NCI-H748 (cell line): ENCODE measurements at regions not wholly inside any gene's neighbourhood (a gene's known extent, or its start where the extent isn't known, plus 50 kb on each side); places are given as distances from the start of the nearest gene placed in this dataset.
"Not testable (repeated sequence)": the region's sequence is repeated elsewhere in the genome, so short reads cannot be mapped to it uniquely, and the experiment has no call there.

Source experiments
- DNase-seq: peaks from one replicate; lab custom pipeline; 2025; ENCODE audit not compliant: unreplicated experiment; lab: John Stamatoyannopoulos, UW

DNA sequence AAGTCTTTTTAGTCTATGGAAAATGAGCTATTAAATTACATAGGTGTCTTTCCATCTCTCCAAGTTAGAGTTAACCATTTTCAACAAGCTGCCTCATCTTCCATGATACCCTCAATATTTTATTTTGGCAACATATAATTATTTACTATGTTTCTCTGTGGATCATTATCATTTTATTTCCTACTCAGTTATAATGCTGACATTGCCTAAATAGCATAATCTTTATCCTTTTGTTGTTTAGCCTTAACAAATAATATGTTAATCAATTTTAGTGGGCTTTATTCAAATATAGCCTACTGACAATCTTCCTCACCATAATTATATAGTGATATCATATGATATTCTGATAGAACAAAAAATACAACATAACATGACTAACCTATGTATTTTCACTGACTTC lies 1044.8 kb upstream of the FOXG1 start:
- DNase-seq = no peak

DNA sequence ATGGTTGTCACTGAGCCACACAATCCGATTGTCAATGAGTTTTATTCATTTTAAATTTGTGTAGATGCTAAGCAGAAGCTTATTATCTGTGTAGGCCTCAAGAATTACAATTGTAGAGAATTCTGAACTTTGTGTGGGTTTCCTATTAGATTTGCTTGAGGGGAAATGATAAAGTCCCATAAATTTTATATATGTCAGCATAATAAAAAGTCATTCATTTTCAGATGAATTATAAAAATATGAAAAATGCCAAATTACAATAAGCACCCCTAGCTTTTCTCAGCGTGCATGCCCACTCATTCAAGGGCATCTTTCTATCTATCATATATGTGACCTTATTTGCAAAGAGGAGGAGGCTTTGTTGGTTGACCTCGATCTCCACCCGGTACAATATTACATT lies 1041.1 kb upstream of the FOXG1 start:
- DNase-seq = no peak

DNA sequence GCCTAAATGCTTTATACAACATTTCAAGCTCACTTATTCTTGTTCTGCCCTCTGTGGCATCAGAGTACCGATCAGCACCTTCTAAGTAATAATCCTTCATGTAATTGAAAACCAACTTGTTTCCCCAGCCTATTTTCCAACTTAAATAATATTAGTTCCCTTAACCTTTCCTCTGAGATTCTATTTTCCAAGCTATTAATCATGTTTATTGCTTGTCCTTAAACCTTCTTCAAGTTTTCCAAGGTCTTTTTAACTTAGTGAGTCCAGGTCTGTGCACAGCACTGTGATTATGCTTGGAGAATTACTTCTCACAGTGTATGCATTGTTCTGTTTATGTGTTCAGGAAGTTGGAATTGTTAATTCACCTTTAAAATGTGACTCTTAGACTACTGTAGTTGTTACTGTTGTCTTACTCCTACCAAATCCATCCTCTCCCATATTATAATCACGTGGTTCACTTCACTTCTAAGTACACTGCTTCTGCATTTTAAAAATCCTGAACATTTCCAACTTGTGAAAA lies 1039.3 kb upstream of the FOXG1 start:
- peak; percentile 44 for DNase-seq

DNA sequence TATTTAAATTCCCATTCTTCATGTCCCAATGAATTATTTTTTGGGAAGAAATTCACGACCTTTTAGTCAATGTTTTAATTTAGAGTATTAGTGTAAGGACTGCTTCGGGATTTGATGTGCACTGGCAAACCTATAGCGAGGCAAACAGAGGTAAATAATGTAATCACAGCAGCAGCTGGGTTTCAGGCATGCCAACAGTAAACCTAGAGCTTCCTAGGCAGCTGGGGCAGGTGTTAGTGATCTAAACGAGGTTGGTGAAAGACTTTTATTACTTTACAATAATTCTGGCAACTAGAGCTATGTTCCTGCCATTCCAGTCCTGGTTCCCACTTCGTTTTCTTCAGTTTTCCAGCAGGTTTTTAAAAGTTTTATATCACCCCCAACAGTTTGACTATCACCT lies 1036.4 kb upstream of the FOXG1 start:
- DNase-seq = peak; percentile 48

DNA sequence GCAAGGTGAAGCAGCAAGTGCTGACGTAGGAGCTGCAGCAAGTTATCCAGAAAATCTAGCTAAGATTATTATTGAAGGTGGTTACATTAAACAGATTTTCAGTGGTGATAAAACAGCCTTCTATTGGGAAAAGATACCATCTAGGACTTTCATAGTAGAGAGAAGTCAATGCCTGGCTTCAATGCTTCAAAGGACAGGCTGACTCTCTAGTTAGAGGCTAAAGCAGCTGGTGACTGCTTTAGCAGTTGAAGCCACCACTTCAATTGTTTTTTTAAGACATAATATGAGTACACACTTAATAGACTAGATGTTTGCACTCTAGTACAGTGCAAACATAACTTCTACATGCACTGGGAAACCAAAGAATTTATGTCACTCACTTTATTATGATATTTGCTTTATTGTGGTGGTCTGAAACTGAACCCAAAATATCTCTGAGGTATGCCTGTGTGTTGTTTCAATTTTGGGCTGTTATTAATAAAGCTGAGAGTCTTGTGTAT lies 1026.9 kb upstream of the FOXG1 start:
- no peak for DNase-seq

DNA sequence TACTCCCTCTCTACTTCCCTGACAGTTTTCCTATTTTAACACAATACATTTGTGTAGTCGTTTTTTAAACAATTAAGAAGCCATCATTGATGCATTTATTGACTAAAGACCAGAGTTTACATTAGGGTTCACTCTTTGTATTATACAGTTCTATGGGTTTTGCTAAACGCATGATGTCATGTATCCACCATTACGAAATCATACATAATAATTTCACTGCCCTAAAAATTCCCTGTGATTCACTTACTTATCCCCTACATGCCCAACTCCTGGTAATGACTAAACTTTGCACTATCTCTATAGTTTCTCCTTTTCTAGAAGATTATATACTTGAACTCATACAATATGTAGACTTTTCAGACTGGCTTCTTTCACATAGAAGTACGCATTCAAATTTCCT lies 1016.5 kb upstream of the FOXG1 start:
- DNase-seq = no peak

DNA sequence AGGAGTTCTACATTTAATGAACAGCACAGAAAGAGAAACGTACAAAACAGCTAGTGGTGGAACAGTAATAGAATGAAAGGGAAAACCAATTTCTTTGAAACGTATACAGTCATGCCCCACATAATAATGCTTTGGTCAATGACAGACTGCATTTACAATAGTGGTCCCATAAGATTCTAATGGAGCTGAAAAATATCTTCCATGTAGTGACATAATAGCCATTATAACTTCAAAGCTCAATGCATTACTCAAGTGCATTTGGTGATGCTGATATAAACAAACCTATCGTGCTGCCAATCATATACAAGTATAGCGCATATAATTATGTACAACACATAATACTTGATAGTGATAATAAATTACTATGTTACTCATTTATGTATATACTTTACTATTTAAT lies 1008.9 kb upstream of the FOXG1 start:
- DNase-seq = not testable (repeated sequence)

DNA sequence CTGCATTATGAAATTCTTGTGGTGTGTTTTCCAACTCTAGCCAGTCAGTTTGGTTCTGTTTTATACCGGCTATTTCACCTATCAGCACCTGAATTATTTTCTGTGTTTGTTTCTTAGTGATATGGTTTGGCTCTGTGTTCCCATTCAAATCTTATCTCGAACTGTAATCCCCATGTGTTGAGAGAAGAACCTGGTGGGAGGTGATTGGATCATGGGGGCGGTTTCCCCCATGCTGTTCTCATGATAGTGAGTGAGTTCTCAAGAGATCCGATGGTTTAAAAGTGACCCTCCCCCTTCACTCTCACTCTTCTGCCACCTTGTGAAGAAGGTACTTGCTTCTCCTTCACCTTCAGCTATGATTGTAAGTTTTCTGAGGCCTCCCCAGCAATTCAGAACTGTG lies 1006.2 kb upstream of the FOXG1 start:
- DNase-seq = not testable (repeated sequence)

DNA sequence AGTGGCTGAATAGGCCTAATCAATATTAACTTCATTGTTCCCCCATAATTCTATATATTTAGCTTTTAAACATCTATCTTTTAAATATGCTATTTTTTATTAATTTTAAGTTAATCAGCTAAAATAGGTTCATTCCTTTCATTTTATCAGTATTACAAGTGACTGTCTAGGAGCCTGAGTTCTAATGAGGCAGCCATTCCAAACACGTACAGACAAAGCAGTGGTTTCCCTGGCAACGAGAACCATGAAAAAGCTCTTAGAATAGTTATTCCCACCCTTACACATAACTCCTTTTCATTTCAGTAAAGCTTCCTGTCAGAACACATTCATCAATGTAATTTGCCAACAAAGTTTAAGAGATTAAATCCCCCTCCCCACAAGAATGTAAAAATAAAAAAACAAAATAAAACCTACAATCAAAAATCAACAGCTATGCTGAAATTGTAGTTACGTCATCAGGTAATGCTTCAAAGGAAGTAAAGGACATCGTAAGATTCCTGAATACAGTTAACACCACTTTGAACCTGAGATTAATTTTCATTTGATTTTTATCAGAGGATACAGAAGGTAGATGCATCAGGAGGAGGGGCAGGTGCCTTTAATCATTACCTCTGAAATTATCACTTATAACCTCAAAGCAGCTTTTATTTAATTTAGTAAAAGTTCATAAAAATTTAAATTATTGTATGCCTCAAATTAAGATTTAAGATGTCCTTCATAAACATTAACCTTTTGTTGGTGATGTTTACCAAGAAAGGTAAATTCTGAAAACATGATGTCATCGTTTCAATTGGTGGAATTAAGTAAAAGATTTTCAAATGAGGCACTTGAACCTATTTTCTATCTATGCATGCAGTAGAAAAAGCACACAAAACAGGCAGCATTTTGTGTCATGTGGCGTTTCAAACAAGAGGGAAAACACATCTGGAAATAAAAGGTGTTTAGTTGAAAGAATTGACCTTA lies 967.2 kb upstream of the FOXG1 start:
- peak; percentile 66 for DNase-seq

DNA sequence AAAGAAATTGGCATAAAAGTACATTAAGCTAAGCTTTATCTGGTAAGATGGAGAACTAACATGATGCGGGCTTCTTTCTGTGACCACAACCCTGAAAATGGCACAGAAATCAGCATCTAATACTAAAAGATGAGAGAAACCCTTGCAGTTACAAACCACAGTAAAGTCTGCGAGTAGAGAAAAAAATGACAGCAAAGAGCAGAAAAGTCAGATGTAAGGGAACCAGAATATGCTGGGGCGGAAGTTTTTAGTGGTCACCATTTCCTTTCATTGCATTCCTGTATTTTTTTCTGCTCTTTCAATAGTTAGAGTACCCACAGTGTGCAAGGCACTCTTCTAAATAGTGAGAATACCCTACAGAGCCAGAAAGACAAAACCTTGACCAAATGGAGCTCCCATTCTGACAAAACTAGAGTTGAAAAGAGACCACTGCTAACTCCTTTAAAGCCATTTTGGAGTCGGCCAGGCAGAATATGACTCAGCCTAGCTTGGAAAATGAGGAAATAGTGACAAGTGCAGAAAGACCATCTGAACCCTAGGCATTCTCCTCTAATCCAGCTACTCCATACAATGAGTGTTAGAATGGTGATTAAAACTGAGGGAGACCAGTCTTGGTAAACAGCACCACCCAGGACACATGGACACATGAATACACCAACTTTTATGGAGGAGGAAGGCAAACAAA lies 948.7 kb upstream of the FOXG1 start:
- not testable (repeated sequence) for DNase-seq

DNA sequence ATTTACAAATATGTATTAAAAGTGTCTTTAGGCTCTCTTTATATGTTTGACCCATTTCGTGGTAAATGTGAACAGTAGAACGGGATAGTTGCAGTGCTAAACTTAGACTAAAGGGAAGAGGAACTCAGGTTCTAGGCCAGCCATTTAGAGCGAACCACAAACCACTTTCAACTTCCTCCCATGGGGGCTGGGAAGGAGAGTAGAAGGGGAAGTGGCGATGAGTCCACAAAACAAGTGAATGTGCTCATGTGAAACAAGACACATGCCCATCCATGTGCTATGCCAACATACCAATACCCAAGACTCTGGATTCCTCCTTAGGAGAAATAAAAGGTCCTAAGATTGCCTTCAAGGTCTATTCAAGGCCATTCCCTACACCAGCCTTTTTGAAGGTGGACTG lies 940.4 kb upstream of the FOXG1 start:
- not testable (repeated sequence) for DNase-seq

DNA sequence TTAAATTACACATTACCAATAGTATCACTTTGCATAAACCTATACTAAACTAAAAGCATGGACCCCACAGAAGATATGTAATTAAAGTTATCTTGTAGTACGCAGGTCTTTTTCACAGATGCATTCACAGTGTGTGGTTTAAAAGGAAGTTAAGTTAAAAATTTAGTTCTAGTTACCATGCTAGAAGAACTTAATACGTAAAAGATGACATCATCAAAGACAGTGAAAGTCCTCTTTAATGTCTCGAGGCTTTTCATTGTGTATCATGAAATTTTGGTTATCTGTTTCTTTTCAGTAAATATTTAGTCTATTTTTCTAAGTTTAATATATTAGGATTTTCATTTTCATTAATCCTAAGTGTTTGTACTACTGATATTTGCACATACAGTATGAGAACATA lies 934.6 kb upstream of the FOXG1 start:
- not testable (repeated sequence) for DNase-seq

DNA sequence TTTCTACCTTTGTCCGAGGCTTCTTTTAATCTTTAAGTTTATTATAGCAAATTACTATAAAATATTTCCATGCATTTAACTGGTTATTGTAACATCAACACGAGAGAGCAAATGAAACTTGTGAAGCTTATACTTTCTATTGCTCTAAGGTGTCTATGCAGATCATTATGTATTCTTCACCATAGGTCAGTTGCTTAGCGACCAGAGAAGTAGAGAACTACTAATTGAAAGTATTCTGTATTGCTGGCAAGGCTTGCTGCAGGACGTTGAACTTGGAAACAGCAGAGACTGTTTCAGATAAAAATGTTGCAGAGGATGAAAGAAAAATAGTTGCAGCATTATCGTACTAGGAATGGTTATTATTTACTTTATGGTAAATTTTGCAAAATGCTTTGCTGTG lies 933.6 kb upstream of the FOXG1 start:
- DNase-seq = peak; percentile 8

DNA sequence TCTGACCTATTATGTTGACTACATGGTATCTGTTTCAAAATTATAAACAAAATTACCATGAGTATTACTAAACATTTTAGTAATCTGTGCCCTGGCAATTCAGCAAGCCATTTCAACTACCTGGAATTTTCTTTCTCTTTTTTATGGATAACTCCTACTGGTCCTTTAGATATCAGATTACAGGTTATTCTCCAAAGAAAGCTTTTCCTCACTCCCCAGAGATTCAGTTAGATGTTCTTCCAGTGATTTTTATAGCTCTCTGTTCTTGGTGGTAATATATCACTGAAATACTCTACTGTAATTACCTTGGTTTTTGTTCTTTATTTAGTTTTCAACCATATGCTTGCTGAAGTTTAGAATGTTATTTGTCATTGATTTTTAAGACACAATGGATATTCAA lies 930.2 kb upstream of the FOXG1 start:
- DNase-seq = peak; percentile 18

DNA sequence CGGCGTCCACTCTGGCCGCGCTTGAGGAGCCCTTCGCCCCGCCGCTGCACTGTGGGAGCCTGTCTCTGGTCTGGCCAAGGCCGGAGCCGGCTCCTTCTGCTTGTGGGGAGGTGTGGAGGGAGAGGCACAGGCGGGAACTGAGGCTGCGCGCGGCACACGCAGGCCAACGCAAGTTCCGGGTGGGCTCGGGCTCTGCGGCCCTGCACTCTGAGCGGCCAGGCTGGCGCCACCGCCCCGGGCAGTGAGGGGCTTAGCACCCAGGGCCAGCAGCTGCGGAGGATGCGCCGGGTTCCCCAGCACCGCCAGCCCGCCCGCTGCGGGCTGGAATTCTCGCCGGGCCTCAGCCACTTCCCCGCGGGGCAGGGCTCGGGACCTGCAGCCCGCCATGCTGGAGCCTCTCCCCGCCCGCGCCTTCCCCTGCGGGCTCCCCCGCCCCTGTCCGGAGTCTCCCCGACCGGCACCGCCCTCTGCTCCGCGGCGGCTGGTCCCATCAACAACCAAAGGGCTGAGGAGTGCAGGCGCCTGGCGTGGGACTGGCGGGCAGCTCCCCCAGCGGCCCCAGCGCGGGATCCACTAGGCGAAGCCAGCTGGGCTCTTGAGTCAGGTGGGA lies 921.2 kb upstream of the FOXG1 start:
- no peak for DNase-seq

DNA sequence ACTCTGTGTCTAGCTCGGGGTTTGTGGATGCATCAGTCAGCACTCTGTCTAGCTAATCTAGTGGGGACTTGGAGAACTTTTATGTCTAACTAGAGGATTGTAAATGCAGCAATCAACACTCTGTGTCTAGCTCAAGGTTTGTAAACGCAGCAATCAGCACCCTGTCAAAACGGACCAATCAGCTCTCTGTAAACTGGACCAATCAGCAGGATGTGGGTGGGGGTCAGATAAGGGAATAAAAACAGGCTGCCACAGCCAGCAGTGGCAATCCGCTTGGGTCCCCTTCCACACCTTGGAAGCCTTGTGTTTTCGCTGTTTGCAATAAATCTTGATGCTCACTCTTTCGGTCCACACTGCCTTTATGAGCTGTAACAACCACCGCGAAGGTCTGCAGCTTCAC lies 920.7 kb upstream of the FOXG1 start:
- no peak for DNase-seq

DNA sequence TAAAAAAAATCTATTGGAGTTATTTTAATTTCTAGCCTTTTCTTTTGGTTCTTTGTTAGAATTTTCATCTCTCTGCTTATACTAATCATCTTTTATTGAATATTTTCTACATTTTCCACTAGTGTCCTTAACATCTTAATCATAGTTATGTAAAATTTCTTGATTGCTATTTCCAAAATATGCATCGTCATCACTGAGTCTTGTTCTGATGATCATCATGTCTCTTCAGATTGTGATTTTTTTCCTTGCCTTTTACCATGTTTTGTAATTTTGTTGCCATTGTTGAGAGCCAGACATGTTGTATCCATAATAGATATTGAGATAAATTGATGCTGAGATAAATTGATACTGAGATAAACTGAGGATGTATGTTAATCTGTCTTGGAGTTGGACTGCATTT lies 919.1 kb upstream of the FOXG1 start:
- not testable (repeated sequence) for DNase-seq

DNA sequence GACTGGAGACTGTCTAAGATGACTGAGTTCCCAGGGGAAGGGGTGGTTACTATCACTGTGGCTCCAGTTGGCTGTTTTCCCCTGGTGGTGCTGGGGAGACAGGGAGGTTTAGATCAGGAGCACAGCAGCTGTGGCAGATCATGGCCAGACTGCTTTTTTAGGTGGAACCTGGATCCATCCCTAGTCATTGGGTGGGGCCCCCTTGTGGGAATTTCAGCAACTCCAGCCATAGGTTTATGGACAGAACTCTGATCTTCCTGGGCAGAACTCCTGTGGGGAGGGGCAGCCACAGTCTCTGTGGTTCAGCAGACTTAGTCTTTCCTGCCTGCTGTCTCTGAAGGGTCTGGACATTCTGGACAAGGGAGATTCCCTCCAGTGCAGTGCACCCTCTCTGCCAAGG lies 917.4 kb upstream of the FOXG1 start:
- not testable (repeated sequence) for DNase-seq

DNA sequence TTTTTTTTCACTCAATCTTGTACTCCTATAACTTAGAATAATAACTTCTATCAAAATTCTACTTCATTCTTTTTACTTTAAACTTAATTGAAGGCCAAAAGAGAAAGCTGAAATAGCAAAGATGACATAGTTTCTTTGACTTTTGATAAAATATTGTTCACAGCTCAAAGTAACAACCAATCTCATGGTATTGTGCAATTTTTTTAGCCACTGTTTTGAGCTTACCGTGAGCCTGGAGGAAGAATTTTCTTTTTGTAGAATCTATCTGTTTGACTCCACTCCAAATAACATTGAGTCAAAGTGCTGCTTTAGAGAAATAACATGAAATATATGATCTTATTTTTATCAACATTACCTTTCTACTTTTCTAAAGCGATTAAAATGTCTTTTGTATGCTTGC lies 903.9 kb upstream of the FOXG1 start:
- no peak for DNase-seq

DNA sequence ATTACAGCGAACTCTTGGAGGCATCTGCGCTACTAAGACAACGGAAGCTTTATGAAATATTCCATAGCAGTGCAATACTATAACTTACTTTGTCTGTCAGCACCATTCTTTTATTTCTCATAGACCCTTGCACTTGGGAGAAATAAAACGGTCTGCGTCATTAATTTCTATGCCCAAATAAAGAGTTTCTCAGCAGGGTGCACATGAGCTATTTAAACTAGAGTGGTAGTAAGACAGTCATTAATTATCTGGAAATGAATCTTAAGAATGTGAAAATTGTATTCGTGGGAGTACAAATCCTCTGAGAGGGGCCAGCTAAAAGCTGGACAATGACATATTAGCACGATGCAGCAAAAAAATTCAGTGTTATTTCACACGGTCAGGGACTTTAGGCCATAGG lies 903.4 kb upstream of the FOXG1 start:
- DNase-seq = no peak

DNA sequence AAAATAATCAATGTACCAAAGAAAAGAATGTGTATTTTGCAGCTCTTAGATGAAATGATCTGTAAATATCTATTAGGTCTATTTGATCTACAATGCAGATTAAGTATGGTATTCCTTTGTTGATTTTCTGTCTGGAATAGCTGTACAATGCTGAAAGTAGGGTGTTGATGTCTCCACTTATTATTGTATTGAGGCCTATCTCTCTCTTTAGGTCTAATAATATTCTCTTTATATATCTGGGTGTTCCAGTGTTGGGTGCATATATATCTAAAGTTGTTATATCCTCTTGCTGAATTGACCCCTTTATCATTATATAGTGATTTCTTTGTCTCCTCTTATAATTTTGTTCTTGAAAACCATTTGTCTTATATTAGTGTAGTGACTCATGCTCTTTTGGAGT lies 885.5 kb upstream of the FOXG1 start:
- no peak for DNase-seq
